NCI-H2196 treated with DMSO at 0.1 percent for 48 hours (cell line): ENCODE measurements at regions not wholly inside any gene's neighbourhood (a gene's known extent, or its start where the extent isn't known, plus 50 kb on each side); places are given as distances from the start of the nearest gene placed in this dataset.

Experiments used
- DNase-seq: peaks from one replicate; lab custom pipeline; 2025; ENCODE audit not compliant: unreplicated experiment; lab: John Stamatoyannopoulos, UW

DNA sequence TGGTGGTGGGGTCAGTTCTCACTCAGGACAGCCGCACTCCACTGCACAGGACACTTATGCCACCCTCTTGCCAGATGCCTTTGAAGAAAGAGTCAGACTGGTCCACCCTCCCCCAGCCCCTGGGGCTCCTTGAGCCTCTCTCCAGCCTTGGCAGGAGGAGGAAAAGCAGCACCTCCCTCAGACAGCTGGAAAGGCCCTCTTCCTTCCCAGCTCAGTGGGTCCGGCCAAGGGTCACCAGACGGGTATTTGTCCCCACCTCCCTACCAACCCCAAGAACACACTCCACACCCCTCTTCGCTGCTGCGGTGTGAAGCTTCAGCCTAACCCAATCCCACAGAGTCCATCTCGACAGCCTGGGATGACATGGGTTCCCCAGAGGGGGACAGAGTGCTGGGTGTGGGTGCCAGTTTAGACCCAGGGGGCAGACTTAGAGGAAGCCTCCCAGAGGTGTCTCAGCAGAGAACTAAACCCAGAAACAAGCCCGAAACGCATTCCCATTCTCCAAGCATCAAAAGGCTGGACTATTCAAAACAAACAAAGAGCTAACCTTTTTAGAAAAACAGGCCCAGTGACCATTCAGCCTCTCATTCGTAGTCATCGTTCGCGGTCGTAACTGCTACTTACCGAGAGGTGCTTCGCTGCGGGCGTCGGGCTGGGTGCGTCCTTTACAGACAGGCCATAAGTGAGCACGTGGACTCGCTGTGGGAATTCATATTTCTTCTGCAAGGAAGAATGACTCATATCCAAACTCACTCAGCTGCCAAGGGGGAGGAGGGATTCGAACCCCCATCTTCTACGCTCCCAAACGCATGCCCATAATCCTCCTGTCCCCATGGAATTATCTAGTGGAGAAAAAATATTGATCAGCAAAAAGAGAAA, 57.5 kb upstream of the ANO1 start:
- no peak for DNase-seq

DNA sequence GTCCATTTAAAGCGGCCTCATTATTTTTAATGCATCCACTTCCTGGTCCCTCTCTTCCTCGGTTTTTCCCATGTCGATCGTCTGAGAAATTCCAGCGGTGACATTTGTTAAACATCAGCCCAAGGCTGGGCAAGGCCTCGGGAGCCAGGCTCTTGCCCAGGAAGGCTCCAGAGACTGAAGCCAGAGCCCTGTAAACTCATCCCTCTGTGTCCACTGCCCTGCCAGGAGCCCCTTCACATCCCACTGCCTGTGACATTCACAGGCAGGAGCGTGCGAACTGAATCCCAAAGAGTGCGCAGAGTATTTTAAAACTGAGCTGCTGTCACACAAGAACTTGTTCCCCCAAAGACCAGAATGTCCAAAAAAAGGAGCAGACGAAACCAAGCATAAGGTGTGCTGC, 56.5 kb upstream of the ANO1 start:
- no peak for DNase-seq

DNA sequence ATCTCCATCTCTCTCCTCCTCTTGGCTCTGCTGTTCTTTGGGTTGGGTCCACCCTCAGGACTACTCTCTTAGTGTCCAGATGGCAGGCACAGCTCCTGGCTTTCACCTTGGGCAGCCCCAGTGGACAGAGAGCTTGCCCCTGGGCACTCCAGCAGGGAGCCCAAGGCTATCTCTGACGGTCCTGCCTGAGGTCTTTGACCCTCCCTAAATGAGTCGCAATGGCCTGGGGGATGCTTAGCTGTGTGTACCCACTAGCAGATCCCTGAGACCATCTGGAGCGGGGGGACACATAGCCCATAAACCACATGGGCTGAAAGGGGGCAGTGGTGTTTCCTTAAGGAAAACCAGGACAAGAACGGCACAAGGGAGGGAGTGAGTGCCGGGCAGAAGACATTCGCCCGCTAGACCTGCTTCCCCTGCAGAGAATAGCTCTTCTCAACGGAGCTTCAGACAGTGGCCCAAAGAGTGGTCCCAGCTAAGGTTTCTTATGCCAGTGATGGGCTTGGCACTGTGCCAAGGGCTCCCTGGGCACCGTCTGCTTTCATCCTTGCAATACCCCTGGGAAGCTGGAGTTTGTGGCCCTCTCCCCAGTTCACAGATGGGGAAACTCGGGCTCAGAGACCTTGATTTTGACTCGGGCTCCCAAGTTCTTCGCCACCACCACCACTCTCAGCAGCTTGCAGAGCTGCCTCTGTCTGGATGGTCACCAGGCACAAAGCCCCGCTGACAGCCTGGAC, 53.9 kb upstream of the ANO1 start:
- no peak for DNase-seq

GRCh38 chr11:70024773-70025045, 53.4 kb upstream of the ANO1 start:
- no peak for DNase-seq

- no peak for DNase-seq
Measured at GRCh38 chr11:70025308-70025707, 52.8 kb upstream of the ANO1 start.

DNA sequence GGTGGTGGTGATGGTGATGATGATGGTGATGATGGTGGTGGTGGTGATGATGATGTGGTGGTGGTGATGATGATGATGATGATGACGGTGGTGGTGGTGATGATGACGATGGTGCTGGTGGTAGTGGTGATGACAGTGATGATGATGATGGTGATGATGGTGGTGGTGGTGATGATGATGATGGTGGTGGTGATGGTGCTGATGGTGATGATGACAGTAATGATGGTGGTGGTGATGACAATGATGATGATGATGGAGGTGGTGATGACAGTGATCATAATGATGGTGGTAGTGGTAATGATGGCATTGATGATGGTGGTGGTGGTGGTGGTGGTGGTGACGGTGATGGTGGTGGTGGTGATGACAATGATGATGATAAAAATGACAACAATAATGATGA, 52.1 kb upstream of the ANO1 start:
- DNase-seq, result no peak

GRCh38 chr11:70026726-70027125, 51.4 kb upstream of the ANO1 start:
- DNase-seq, result no peak

GRCh38 chr11:70027451-70027850, 50.7 kb upstream of the ANO1 start:
- DNase-seq, result no peak

- no peak for DNase-seq
Measured at GRCh38 chr11:70028147-70028855, 49.8 kb upstream of the ANO1 start.
